ENCODE measurements at regions not wholly inside any gene's neighbourhood (a gene's known extent, or its start where the extent isn't known, plus 50 kb on each side); places are given as distances from the start of the nearest gene placed in this dataset.
"Not testable (repeated sequence)": the region's sequence is repeated elsewhere in the genome, so short reads cannot be mapped to it uniquely, and the experiment has no call there.

- in situ Hi-C loops (cut with MboI; ENCODE audit: low sequenced_read_pairs, unreplicated experiment) = no loop called here
- DNase-seq (ENCODE audit: low spot score) = no peak
- no peak for TF ChIP-seq CTCF (IDR thresholded peaks at IDR 0.05; ENCODE audit: borderline replicate concordance, control extremely low read depth, extremely low read depth, insufficient read depth, missing control alignments)
Measured at GRCh38 chr20:53782612-53783246, 189.1 kb upstream of the ZNF217 start.

GRCh38 chr20:53779822-53780221 is 186.2 kb upstream of the ZNF217 start:
- no peak for DNase-seq (ENCODE audit: low spot score)
- TF ChIP-seq CTCF (IDR thresholded peaks at IDR 0.05; ENCODE audit: borderline replicate concordance, control extremely low read depth, extremely low read depth, insufficient read depth, missing control alignments) = no peak
- in situ Hi-C loops (cut with MboI; ENCODE audit: low sequenced_read_pairs, unreplicated experiment) = no loop called here

- TF ChIP-seq CTCF (IDR thresholded peaks at IDR 0.05; ENCODE audit: borderline replicate concordance, control extremely low read depth, extremely low read depth, insufficient read depth, missing control alignments) = no peak
- in situ Hi-C loops (cut with MboI; ENCODE audit: low sequenced_read_pairs, unreplicated experiment) = no loop called here
- no peak for DNase-seq (ENCODE audit: low spot score)
Measured at GRCh38 chr20:53778736-53779135, 185.1 kb upstream of the ZNF217 start.

- in situ Hi-C loops (cut with MboI; ENCODE audit: low sequenced_read_pairs, unreplicated experiment) = no loop called here
- DNase-seq (ENCODE audit: low spot score) = no peak
- TF ChIP-seq CTCF (IDR thresholded peaks at IDR 0.05; ENCODE audit: borderline replicate concordance, control extremely low read depth, extremely low read depth, insufficient read depth, missing control alignments) = no peak
Measured at GRCh38 chr20:53778041-53778516, 184.4 kb upstream of the ZNF217 start.

GRCh38 chr20:53777402-53777801 is 183.8 kb upstream of the ZNF217 start:
- DNase-seq (ENCODE audit: low spot score) = not testable (repeated sequence)

GRCh38 chr20:53776858-53777257 is 183.2 kb upstream of the ZNF217 start:
- in situ Hi-C loops (cut with MboI; ENCODE audit: low sequenced_read_pairs, unreplicated experiment) = no loop called here

More at GRCh38 chr20:53777402-53777801, 183.8 kb upstream of the ZNF217 start:
- in situ Hi-C loops (cut with MboI; ENCODE audit: low sequenced_read_pairs, unreplicated experiment) = not testable (repeated sequence)

More at GRCh38 chr20:53776858-53777257, 183.2 kb upstream of the ZNF217 start:
- TF ChIP-seq CTCF (IDR thresholded peaks at IDR 0.05; ENCODE audit: borderline replicate concordance, control extremely low read depth, extremely low read depth, insufficient read depth, missing control alignments) = no peak
- no peak for DNase-seq (ENCODE audit: low spot score)
